ENCODE measurements at regions not wholly inside any gene's neighbourhood (a gene's known extent, or its start where the extent isn't known, plus 50 kb on each side); places are given as distances from the start of the nearest gene placed in this dataset.
A peak's percentile ranks its signal among the peaks of the same experiment; 100 is the strongest.

GRCh38 chr21:29245104-29245643 lies 53.5 kb upstream of the BACH1 start:
- Mint-ChIP-seq H3K27me3 (ENCODE audit: insufficient read depth, low read depth, poor library complexity) (peaks cover 3% of the 10 kb centered on the region), H3K9me3 (no peaks in the 10 kb centered on the region), H3K4me3 (no peak overlapping the region), H3K27ac (no peak overlapping the region), H3K36me3 (ENCODE audit: low read depth) (no peaks in the 10 kb centered on the region), H3K4me1 (no peaks in the 10 kb centered on the region)
- H3K36me3 ChIP-seq (ENCODE audit: insufficient read depth) = no peaks in the 10 kb centered on the region
- peak overlapping the region; percentile 53; the same call in 1 of the 2 replicates for H2AFZ ChIP-seq
- no peak for ATAC-seq
- H3K27ac ChIP-seq (ENCODE audit: low read depth) = no peak overlapping the region
- no peaks in the 10 kb centered on the region for H3K4me1 ChIP-seq (ENCODE audit: insufficient read depth)
- H3K79me2 ChIP-seq (replicated peaks; ENCODE audit: insufficient read depth) = no peaks in the 10 kb centered on the region
- no peaks in the 10 kb centered on the region for H4K20me1 ChIP-seq (replicated peaks; ENCODE audit: insufficient read depth)
- no peaks in the 10 kb centered on the region for H3K9me2 ChIP-seq (ENCODE audit: insufficient read depth)
- TF ChIP-seq, protein P1, sequence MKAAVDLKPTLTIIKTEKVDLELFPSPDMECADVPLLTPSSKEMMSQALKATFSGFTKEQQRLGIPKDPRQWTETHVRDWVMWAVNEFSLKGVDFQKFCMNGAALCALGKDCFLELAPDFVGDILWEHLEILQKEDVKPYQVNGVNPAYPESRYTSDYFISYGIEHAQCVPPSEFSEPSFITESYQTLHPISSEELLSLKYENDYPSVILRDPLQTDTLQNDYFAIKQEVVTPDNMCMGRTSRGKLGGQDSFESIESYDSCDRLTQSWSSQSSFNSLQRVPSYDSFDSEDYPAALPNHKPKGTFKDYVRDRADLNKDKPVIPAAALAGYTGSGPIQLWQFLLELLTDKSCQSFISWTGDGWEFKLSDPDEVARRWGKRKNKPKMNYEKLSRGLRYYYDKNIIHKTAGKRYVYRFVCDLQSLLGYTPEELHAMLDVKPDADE (IDR thresholded peaks at IDR 0.05) = no peak
- TF ChIP-seq, protein P2, sequence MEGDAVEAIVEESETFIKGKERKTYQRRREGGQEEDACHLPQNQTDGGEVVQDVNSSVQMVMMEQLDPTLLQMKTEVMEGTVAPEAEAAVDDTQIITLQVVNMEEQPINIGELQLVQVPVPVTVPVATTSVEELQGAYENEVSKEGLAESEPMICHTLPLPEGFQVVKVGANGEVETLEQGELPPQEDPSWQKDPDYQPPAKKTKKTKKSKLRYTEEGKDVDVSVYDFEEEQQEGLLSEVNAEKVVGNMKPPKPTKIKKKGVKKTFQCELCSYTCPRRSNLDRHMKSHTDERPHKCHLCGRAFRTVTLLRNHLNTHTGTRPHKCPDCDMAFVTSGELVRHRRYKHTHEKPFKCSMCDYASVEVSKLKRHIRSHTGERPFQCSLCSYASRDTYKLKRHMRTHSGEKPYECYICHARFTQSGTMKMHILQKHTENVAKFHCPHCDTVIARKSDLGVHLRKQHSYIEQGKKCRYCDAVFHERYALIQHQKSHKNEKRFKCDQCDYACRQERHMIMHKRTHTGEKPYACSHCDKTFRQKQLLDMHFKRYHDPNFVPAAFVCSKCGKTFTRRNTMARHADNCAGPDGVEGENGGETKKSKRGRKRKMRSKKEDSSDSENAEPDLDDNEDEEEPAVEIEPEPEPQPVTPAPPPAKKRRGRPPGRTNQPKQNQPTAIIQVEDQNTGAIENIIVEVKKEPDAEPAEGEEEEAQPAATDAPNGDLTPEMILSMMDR (conservative IDR thresholded peaks at IDR 0.05; ENCODE audit: low read depth in 2 of 2) = no peak
- TF ChIP-seq CREB1 (CRISPR knock-in tag; IDR thresholded peaks at IDR 0.05; ENCODE audit: low read depth) (no peak), NANOG (IDR thresholded peaks at IDR 0.05; ENCODE audit: borderline replicate concordance) (no peak), JUNB (IDR thresholded peaks at IDR 0.05; ENCODE audit: unreplicated experiment) (no peak), POLR2AphosphoS5 (IDR thresholded peaks at IDR 0.05; ENCODE audit: low read depth) (no peak)
- TF ChIP-seq, protein P3, sequence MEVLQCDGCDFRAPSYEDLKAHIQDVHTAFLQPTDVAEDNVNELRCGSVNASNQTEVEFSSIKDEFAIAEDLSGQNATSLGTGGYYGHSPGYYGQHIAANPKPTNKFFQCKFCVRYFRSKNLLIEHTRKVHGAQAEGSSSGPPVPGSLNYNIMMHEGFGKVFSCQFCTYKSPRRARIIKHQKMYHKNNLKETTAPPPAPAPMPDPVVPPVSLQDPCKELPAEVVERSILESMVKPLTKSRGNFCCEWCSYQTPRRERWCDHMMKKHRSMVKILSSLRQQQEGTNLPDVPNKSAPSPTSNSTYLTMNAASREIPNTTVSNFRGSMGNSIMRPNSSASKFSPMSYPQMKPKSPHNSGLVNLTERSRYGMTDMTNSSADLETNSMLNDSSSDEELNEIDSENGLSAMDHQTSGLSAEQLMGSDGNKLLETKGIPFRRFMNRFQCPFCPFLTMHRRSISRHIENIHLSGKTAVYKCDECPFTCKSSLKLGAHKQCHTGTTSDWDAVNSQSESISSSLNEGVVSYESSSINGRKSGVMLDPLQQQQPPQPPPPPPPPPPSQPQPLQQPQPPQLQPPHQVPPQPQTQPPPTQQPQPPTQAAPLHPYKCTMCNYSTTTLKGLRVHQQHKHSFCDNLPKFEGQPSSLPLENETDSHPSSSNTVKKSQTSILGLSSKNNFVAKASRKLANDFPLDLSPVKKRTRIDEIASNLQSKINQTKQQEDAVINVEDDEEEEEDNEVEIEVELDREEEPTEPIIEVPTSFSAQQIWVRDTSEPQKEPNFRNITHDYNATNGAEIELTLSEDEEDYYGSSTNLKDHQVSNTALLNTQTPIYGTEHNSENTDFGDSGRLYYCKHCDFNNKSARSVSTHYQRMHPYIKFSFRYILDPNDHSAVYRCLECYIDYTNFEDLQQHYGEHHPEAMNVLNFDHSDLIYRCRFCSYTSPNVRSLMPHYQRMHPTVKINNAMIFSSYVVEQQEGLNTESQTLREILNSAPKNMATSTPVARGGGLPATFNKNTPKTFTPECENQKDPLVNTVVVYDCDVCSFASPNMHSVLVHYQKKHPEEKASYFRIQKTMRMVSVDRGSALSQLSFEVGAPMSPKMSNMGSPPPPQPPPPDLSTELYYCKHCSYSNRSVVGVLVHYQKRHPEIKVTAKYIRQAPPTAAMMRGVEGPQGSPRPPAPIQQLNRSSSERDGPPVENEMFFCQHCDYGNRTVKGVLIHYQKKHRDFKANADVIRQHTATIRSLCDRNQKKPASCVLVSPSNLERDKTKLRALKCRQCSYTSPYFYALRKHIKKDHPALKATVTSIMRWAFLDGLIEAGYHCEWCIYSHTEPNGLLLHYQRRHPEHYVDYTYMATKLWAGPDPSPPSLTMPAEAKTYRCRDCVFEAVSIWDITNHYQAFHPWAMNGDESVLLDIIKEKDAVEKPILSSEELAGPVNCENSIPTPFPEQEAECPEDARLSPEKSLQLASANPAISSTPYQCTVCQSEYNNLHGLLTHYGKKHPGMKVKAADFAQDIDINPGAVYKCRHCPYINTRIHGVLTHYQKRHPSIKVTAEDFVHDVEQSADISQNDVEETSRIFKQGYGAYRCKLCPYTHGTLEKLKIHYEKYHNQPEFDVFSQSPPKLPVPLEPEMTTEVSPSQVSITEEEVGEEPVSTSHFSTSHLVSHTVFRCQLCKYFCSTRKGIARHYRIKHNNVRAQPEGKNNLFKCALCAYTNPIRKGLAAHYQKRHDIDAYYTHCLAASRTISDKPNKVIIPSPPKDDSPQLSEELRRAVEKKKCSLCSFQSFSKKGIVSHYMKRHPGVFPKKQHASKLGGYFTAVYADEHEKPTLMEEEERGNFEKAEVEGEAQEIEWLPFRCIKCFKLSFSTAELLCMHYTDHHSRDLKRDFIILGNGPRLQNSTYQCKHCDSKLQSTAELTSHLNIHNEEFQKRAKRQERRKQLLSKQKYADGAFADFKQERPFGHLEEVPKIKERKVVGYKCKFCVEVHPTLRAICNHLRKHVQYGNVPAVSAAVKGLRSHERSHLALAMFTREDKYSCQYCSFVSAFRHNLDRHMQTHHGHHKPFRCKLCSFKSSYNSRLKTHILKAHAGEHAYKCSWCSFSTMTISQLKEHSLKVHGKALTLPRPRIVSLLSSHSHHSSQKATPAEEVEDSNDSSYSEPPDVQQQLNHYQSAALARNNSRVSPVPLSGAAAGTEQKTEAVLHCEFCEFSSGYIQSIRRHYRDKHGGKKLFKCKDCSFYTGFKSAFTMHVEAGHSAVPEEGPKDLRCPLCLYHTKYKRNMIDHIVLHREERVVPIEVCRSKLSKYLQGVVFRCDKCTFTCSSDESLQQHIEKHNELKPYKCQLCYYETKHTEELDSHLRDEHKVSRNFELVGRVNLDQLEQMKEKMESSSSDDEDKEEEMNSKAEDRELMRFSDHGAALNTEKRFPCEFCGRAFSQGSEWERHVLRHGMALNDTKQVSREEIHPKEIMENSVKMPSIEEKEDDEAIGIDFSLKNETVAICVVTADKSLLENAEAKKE (CRISPR knock-in tag; IDR thresholded peaks at IDR 0.05) = no peak
- no peak overlapping the region for H3K4me2 ChIP-seq
- no peaks in the 10 kb centered on the region for H3K27me3 ChIP-seq (ENCODE audit: insufficient read depth)
- DNase-seq (ENCODE audit: low spot score) = no peak
- no peaks in the 10 kb centered on the region for H3F3A ChIP-seq (replicated peaks; ENCODE audit: low read depth)
- H3K4me3 ChIP-seq = no peak overlapping the region

All from GM23338 (cell line).